NT2/D1 (cell line): ENCODE measurements at regions not wholly inside any gene's neighbourhood (a gene's known extent, or its start where the extent isn't known, plus 50 kb on each side); places are given as distances from the start of the nearest gene placed in this dataset.

Experiments used
- SUZ12 ChIP-seq: IDR thresholded peaks from 2 replicates; pipeline ENCODE4 v1.6.1; 2011; ENCODE audit not compliant: insufficient read length, insufficient read depth; ENCODE audit errors: extremely low read depth
- YY1 ChIP-seq: IDR thresholded peaks from 2 replicates; pipeline ENCODE4 v1.6.1; 2011; ENCODE audit not compliant: insufficient read length, insufficient read depth
- ZNF274 ChIP-seq: IDR thresholded peaks from 2 replicates; pipeline ENCODE4 v1.6.1; 2011; ENCODE audit warnings: mild to moderate bottlenecking, low read depth, low read length

GRCh38 chr16:72455743-72456659 lies 284.0 kb upstream of the PMFBP1 start:
- TF ChIP-seq ZNF274, result no peak
- no peak for TF ChIP-seq SUZ12
- no peak for TF ChIP-seq YY1
